HUES6 (cell line): ENCODE measurements at regions not wholly inside any gene's neighbourhood (a gene's known extent, or its start where the extent isn't known, plus 50 kb on each side); places are given as distances from the start of the nearest gene placed in this dataset.
A peak's percentile ranks its signal among the peaks of the same experiment; 100 is the strongest.
"Not testable (repeated sequence)": the region's sequence is repeated elsewhere in the genome, so short reads cannot be mapped to it uniquely, and the experiment has no call there.

ENCODE experiments used
- H3K27ac ChIP-seq: 2 replicates; pipeline ENCODE4 v1.7.0; 2013; ENCODE audit warnings: low read depth, mild to moderate bottlenecking, low read length, inconsistent platforms
- H3K27me3 ChIP-seq: 2 replicates; pipeline ENCODE4 v1.6.1; 2013; ENCODE audit warnings: low read length; ENCODE audit not compliant: control insufficient read depth, insufficient read depth
- H3K36me3 ChIP-seq: 2 replicates; pipeline ENCODE4 v1.6.1; 2013; ENCODE audit warnings: low read length; ENCODE audit not compliant: control insufficient read depth, insufficient read depth
- H3K4me1 ChIP-seq: 2 replicates; pipeline ENCODE4 v1.6.1; 2013; ENCODE audit warnings: low read length; ENCODE audit not compliant: control insufficient read depth, insufficient read depth
- H3K4me3 ChIP-seq: 2 replicates; pipeline ENCODE4 v1.5.1; 2013; ENCODE audit warnings: low read depth, low read length
- H3K9ac ChIP-seq: one replicate; pipeline ENCODE4 v1.6.1; 2013; ENCODE audit warnings: mild to moderate bottlenecking, low read length
- H3K9me3 ChIP-seq: 2 replicates; pipeline ENCODE4 v1.6.1; 2013; ENCODE audit warnings: low read depth, low read length; ENCODE audit not compliant: control insufficient read depth, insufficient read depth

DNA sequence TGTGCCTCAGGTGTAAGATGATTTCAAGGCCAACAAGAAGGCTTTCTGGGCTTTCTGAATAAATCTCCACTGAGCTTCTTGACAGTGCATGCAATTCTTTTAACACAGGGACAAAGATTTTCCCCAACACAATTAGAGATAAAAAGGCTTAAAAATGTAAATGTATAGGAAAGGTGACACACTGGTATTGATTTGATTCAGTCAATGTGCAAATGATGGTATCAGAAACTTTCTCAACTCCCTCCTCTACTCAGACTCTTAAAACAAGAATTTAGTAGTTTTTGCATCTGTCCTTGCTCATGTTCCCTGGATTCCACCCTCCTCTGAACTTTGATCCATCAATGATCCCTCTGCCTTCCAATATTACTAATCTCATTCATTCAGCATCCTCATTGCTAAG lies 111.6 kb upstream of the FNDC3A start:
- Histone ChIP-seq H3K9me3 (peaks cover 8% of the 10 kb centered on the region; the same call in 1 of the 2 replicates), H3K27me3 (no peaks in the 10 kb centered on the region), H3K36me3 (no peaks in the 10 kb centered on the region), H3K4me3 (no peak overlapping the region), H3K9ac (no peak overlapping the region), H3K4me1 (peaks cover 16% of the 10 kb centered on the region), H3K27ac (no peak overlapping the region)

DNA sequence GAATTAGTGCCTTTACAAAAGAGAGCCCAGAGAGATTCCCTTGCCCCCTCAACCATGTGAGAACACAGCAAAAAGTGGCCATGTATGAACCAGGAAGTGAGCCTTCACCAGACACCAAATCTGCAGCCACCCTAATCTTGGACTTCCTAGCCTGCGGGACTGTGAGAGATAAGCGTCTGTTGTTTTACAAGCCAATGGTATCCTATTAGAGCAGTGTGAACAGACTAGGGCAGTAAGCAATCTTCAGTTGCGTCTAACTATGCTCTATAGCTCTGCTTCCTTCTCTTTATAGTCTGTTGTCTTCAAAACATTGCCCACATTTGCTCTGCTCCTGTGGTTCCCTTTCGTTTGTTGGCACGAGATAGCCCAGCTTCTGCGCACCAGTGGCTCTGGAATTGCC lies 109.5 kb upstream of the FNDC3A start:
- H3K4me1 ChIP-seq: no peaks in the 10 kb centered on the region
- H3K27ac ChIP-seq: no peak overlapping the region
- H3K27me3 ChIP-seq: no peaks in the 10 kb centered on the region
- no peak overlapping the region for H3K4me3 ChIP-seq
- no peaks in the 10 kb centered on the region for H3K36me3 ChIP-seq
- H3K9me3 ChIP-seq: peaks cover 8% of the 10 kb centered on the region; the same call in 1 of the 2 replicates
- no peak overlapping the region for H3K9ac ChIP-seq

DNA sequence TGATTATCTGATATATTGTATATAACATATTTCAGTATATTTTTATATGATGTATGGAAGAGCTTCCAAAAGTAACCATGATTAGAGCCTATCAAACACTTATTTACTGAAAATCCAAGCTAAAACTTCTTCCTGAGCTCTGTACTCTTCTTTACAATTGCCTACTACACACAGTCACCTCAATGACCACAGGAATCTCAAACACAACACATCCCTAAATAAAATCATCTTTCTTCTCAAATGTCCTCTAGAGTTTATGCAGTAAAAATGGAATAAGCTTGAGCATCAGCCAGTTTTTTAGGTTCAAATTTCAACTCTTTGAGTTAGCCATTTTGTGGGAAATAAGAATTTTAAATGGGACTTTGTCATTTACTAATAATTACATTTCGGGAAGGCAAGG lies 102.6 kb upstream of the FNDC3A start:
- H3K9ac ChIP-seq: no peak overlapping the region
- H3K4me3 ChIP-seq: no peak overlapping the region
- no peaks in the 10 kb centered on the region; the same call in 1 of the 2 replicates for H3K27me3 ChIP-seq
- H3K4me1 ChIP-seq: peaks cover 48% of the 10 kb centered on the region
- H3K27ac ChIP-seq: peak overlapping the region; percentile 46; the same call in 1 of the 2 replicates
- H3K36me3 ChIP-seq: no peaks in the 10 kb centered on the region
- H3K9me3 ChIP-seq: peaks cover 5% of the 10 kb centered on the region

DNA sequence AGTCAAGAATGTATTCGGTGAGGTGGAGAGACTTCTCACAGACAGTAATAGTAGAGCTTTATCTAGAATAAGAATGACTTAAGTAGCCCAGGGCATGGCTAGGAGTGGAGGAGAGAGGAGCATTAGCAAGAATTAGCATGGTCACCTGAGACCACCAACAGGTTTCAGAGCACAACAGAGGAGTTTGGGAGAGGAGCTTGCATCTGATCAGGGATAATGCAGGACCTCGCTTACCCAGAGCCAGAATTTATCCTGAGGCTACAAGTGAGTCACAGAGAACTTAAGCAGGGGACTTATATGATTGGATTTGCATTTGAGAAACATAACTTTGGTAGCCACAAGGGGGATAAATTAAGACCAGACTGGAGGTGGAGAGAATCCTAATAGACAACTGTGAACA lies 102.1 kb upstream of the FNDC3A start:
- no peak overlapping the region; the same call in 1 of the 2 replicates for H3K27ac ChIP-seq
- H3K9ac ChIP-seq: no peak overlapping the region
- peak overlapping the region; percentile 28; the same call in 1 of the 2 replicates for H3K4me3 ChIP-seq
- no peaks in the 10 kb centered on the region for H3K36me3 ChIP-seq
- peaks cover under 1% of the 10 kb centered on the region for H3K9me3 ChIP-seq
- H3K27me3 ChIP-seq: no peaks in the 10 kb centered on the region; the same call in 1 of the 2 replicates
- peaks cover 48% of the 10 kb centered on the region for H3K4me1 ChIP-seq

DNA sequence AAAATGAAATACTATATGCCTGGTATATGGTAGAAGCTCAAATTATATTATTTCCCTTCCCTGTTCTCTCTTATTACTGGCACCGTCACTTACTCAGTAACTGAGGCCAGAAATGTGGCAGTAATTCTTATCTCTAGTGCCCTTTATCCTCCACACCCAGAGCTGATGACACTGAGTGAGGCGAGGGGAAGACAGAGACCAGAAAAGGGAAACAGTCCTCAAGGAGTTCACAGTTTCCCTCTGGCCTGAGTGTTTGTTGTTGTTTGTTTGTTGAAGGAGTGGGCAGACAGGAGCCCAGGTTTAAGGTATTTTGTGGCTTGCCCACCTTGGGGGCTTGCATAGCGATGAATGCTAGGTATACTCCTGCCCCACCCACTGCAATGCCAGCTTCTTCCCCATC lies 101.5 kb upstream of the FNDC3A start:
- peak overlapping the region; percentile 32 for H3K9ac ChIP-seq
- peak overlapping the region; percentile 37; the same call in 1 of the 2 replicates for H3K27ac ChIP-seq

DNA sequence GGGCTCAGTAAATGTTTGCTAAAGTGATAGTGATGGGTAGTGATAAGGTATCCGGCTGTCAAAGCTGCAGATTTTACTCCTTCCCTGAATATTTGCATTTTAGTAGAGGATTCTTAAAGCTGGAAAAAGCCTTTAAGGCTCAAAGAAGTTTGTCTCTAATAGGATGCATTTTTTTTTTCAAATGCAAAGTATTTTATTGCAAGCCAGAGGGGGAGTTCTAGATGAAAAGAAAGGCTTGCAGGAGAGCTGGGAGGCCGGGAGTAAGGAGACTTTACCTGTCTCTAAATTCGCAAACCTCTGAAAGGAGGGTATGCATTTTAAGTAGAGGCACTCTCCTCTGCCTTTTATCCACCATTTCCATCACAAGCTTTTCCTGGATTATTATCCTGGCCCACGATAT lies 100.7 kb upstream of the FNDC3A start:
- H3K4me3 ChIP-seq: peak overlapping the region; percentile 29
- H3K27me3 ChIP-seq: peaks cover 3% of the 10 kb centered on the region; the same call in 1 of the 2 replicates
- H3K9me3 ChIP-seq: no peaks in the 10 kb centered on the region; the same call in 1 of the 2 replicates
- no peaks in the 10 kb centered on the region for H3K36me3 ChIP-seq
- H3K9ac ChIP-seq: peak overlapping the region; percentile 37
- H3K27ac ChIP-seq: peak overlapping the region; percentile 37; the same call in 1 of the 2 replicates
- peaks cover 53% of the 10 kb centered on the region for H3K4me1 ChIP-seq

More for the DNA sequence above, 101.5 kb upstream of the FNDC3A start:
- H3K4me3 ChIP-seq: peak overlapping the region; percentile 28; the same call in 1 of the 2 replicates
- H3K36me3 ChIP-seq: no peaks in the 10 kb centered on the region
- H3K9me3 ChIP-seq: no peaks in the 10 kb centered on the region; the same call in 1 of the 2 replicates
- H3K27me3 ChIP-seq: no peaks in the 10 kb centered on the region; the same call in 1 of the 2 replicates
- peaks cover 48% of the 10 kb centered on the region for H3K4me1 ChIP-seq

DNA sequence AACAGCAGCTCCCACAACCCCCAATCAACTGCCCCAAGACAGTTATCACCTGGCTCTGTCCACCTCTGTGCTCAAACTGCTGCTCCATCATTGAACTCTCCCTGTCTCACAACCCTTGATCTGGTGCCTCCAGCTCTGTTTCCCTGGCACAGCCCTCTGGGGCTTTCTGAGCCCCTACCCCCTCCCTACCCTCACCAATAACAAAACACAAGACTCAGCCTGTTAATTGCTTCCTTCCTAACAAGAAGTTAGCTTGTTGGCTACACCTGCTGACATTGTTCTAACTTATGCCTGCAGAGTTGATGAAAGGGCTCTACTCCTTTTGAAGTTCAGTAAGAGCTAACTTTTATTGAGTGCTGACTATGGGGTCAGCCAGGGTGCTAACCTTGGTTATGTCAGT lies 99.4 kb upstream of the FNDC3A start:
- H3K27ac ChIP-seq: no peak overlapping the region
- H3K9ac ChIP-seq: no peak overlapping the region
- H3K4me3 ChIP-seq: peak overlapping the region; percentile 29
- H3K27me3 ChIP-seq: peaks cover 5% of the 10 kb centered on the region; the same call in 1 of the 2 replicates
- no peaks in the 10 kb centered on the region; the same call in 1 of the 2 replicates for H3K9me3 ChIP-seq
- H3K4me1 ChIP-seq: peaks cover 55% of the 10 kb centered on the region
- H3K36me3 ChIP-seq: no peaks in the 10 kb centered on the region

DNA sequence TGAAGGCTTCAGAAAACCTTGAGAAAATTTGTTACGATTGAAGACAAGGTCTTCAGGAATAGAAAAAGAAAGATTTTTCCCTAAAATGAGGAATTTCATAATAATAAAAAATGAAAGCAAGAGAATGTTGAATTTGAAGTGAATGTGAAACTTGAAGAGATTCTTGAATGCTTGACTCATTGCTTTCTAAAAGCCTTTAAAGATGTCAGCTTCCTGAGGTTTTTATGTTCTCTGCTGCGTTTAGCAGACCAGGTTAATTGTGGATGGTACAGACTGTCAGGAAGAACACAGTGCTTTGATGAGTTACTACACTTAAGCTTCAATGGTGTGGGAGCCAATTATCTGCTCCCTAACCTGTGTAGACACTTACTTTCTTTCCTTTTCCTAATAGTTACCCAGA lies 96.3 kb upstream of the FNDC3A start:
- H3K9me3 ChIP-seq: no peaks in the 10 kb centered on the region
- H3K9ac ChIP-seq: no peak overlapping the region
- no peaks in the 10 kb centered on the region for H3K36me3 ChIP-seq
- H3K4me3 ChIP-seq: no peak overlapping the region
- H3K27ac ChIP-seq: no peak overlapping the region
- peaks cover 33% of the 10 kb centered on the region for H3K4me1 ChIP-seq
- peaks cover 5% of the 10 kb centered on the region; the same call in 1 of the 2 replicates for H3K27me3 ChIP-seq

DNA sequence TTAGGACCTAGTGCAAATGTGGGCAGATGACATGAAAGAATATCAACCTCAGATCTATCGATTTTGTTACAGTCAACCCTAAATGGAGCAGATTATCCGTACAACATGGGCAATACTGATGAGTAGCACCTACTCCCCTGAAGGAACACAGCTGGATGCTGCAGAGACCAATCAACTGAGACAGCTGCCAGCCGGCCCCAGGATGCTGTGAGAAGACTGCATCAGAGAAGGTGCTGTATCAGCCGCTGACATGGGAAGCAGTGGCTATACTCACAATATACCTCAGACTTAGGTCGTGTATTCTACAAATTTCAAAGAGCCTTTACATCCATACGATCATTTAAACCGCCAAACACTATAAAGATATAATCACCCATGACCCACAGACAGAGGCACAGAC lies 95.9 kb upstream of the FNDC3A start:
- H3K36me3 ChIP-seq: no peaks in the 10 kb centered on the region
- H3K27me3 ChIP-seq: peaks cover 5% of the 10 kb centered on the region; the same call in 1 of the 2 replicates
- H3K9ac ChIP-seq: no peak overlapping the region
- no peaks in the 10 kb centered on the region for H3K9me3 ChIP-seq
- H3K27ac ChIP-seq: no peak overlapping the region
- H3K4me1 ChIP-seq: peaks cover 29% of the 10 kb centered on the region
- no peak overlapping the region for H3K4me3 ChIP-seq

DNA sequence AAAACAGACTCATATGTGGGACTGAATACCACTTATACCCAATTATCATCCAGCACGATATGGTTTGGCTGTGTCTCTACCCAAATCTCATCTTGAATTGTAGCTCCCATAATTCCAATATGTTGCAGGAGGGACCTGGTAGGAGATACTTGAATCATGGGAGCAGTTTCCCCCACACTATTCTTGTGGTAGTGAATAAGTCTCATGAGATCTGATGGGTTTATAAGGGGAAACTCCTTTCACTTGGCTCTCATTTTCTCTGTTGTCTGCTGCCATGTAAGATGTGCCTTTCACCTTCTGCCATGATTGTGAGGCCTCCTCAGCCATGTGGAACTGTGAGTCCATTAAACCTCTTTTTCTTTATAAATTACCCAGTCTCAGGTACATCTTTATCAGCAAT lies 91.9 kb upstream of the FNDC3A start:
- peaks cover 14% of the 10 kb centered on the region for H3K4me1 ChIP-seq
- H3K27me3 ChIP-seq, H3K9ac ChIP-seq, H3K36me3 ChIP-seq, H3K27ac ChIP-seq, H3K9me3 ChIP-seq, H3K4me3 ChIP-seq: not testable (repeated sequence)

DNA sequence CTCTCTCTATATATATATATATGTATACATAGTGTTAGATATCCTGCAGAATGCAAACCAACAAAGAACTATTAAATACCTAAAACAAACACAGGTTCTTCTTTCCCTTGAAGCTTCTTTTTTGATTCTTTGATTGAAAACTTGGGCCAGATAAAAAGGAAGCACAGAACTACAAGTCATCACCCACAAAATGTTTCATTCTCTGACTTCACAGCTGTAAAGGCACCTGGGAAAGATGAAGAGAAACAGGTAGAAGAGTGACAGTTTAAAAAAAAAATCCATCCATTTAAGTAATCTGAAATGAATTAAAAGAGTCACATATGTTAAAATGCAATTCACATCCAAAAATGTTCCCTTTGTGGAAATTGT lies 90.7 kb upstream of the FNDC3A start:
- Histone ChIP-seq H3K4me1 (peaks cover 10% of the 10 kb centered on the region), H3K36me3 (no peaks in the 10 kb centered on the region), H3K27ac (no peak overlapping the region), H3K9ac (no peak overlapping the region), H3K4me3 (no peak overlapping the region), H3K27me3 (peaks cover 2% of the 10 kb centered on the region; the same call in 1 of the 2 replicates), H3K9me3 (no peaks in the 10 kb centered on the region)
